Coronary artery (tissue), 2 donors: ENCODE measurements at regions not wholly inside any gene's neighbourhood (a gene's known extent, or its start where the extent isn't known, plus 50 kb on each side); places are given as distances from the start of the nearest gene placed in this dataset.

ENCODE experiments used
- DNase-seq: peaks from one replicate; pipeline ENCODE4 v3.0.0-alpha.2; 2017; ENCODE audit warnings: low spot score
- H3K27ac ChIP-seq, 2 donors: fragments of 200-600 bp; sonication (generic); one replicate each; pipeline ENCODE4 v1.5.1; 2016 to 2019
- H3K4me3 ChIP-seq: fragments of 200-600 bp; sonication (generic); 2 replicates; pipeline ENCODE4 v1.5.1; 2016; ENCODE audit warnings: mild to moderate bottlenecking, moderate library complexity
- CTCF ChIP-seq: fragments of 200-600 bp; sonication (generic); IDR thresholded peaks from one replicate; pipeline ENCODE4 v1.5.1; 2019; ENCODE audit warnings: antibody characterized with exemption

GRCh38 chr1:23609971-23610370 lies 50.7 kb upstream of the ID3 start:
- no peak for TF ChIP-seq CTCF
- no peak overlapping the region for H3K27ac ChIP-seq
- no peak for DNase-seq
- no peak overlapping the region for H3K4me3 ChIP-seq
